Heart right ventricle (tissue), 16 donors: ENCODE measurements at regions not wholly inside any gene's neighbourhood (a gene's known extent, or its start where the extent isn't known, plus 50 kb on each side); places are given as distances from the start of the nearest gene placed in this dataset.
"Not testable (repeated sequence)": the region's sequence is repeated elsewhere in the genome, so short reads cannot be mapped to it uniquely, and the experiment has no call there.

Experiments
- ATAC-seq, 8 donors: fragments of 200-7000 bp; cut with Tn5 transposase; one replicate each; pipeline ENCODE4 v1.9.1; 2020; ENCODE audit warnings: mild to moderate bottlenecking in 8 of 8, moderate library complexity in 8 of 8, moderate number of reproducible peaks in 1 of 8
- DNase-seq, 2 donors: peaks; one replicate each; pipeline ENCODE4 v3.0.0-alpha.2; 2020
- H3K27ac ChIP-seq, 10 donors: fragments of 200-600 bp; sonication (generic) in 2 of 10; one replicate each; pipeline versions ENCODE4 v1.5.0 to v1.8.0; 2020 to 2022; ENCODE audit warnings: mild to moderate bottlenecking in 3 of 10
- H3K27me3 ChIP-seq, 7 donors: fragments of 200-600 bp; one replicate each; pipeline ENCODE4 v1.8.0; 2021 to 2022; ENCODE audit warnings: mild to moderate bottlenecking in 2 of 7
- H3K36me3 ChIP-seq, 9 donors: fragments of 200-600 bp; sonication (generic) in 1 of 9; one replicate each; pipeline versions ENCODE4 v1.5.0 to v1.8.0; 2020 to 2022; ENCODE audit warnings: mild to moderate bottlenecking in 2 of 9
- H3K4me1 ChIP-seq, 9 donors: fragments of 200-600 bp; sonication (generic) in 1 of 9; one replicate each; pipeline versions ENCODE4 v1.5.0 to v1.8.0; 2020 to 2022; ENCODE audit warnings: mild to moderate bottlenecking in 4 of 9
- H3K4me3 ChIP-seq, 10 donors: fragments of 200-600 bp; sonication (generic) in 2 of 10; one replicate each; pipeline versions ENCODE4 v1.5.0 to v1.8.0; 2020 to 2022; ENCODE audit warnings: mild to moderate bottlenecking in 7 of 10, moderate library complexity in 2 of 10
- H3K9me3 ChIP-seq, 11 donors: fragments of 200-600 bp in 10 of 11; sonication (generic) in 2 of 11; one replicate each; pipeline versions ENCODE4 v1.5.0 to v1.8.0; 2013 to 2022; ENCODE audit warnings: mild to moderate bottlenecking in 2 of 11, control low read depth in 1 of 11, moderate library complexity in 1 of 11
- WGBS, 2 donors: extraction: QIAGEN DNeasy Blood & Tissue Kit; methylation state at CpG; one replicate each; pipeline ENCODE4 v1.1.7; 2013; ENCODE audit warnings: inconsistent platforms in 1 of 2; 5-methylcytosine and 5-hydroxymethylcytosine counted together
- intact Hi-C, 10 donors: fragments of 100-400 bp; cut with DNase I; formaldehyde crosslinking; loops; one replicate each; pipeline versions ENCODE4 v1.11.1 to v1.14.2; 2022
- TF ChIP-seq, protein P1 (sequence below), 9 donors: fragments of 200-600 bp; sonication (generic) in 2 of 9; IDR thresholded peaks; one replicate each; pipeline versions ENCODE4 v1.5.0 to v1.8.0; 2021 to 2022; ENCODE audit warnings: antibody characterized with exemption in 9 of 9, mild to moderate bottlenecking in 5 of 9, moderate library complexity in 1 of 9
- donor health status: Arrhythmogenic right ventricular cardiomyopathy.
- donor health status: ischemic (EF 13 %, LVEDD 7.1; RV severe dilation, severe dysfunction).
- donor health status: healthy with polysubstance abuse.
- donor health status: DM: no; HTN: yes; CAD: no.
- donor health status: DM: no; HTN: no; CAD: no.
- donor health status: ischemic (EF 25% LVEDD 6.9; RV normal size, moderate dysfunction).
- donor health status: ischemic (EF 25% LVEDD 5.7; RV mildly dilated, moderate dysfunction).
- donor health status: healthy.
- donor health status: DM: yes; HTN: yes; CAD: no.
- donor health status: Ischemic cardiomyopathy.
- donor health status: ischemic (EF 35%, LVEDD 5.7; RV mildly dilated, moderate dysfunction).
- donor health status: nonischemic (EF 11% LVEDD 7.7; RV severe dilation, severe dysfunction).
- donor health status: DM: yes; HTN: yes; CAD: no.
- donor health status: PGD.
- donor health status: ischemic (EF 29% LVEDD 5.4; RV normal size, mild dysfunction).
- donor health status: nonischemic (EF 23%, LVEDD 6.1; RV moderate dilation, normal function).

DNA sequence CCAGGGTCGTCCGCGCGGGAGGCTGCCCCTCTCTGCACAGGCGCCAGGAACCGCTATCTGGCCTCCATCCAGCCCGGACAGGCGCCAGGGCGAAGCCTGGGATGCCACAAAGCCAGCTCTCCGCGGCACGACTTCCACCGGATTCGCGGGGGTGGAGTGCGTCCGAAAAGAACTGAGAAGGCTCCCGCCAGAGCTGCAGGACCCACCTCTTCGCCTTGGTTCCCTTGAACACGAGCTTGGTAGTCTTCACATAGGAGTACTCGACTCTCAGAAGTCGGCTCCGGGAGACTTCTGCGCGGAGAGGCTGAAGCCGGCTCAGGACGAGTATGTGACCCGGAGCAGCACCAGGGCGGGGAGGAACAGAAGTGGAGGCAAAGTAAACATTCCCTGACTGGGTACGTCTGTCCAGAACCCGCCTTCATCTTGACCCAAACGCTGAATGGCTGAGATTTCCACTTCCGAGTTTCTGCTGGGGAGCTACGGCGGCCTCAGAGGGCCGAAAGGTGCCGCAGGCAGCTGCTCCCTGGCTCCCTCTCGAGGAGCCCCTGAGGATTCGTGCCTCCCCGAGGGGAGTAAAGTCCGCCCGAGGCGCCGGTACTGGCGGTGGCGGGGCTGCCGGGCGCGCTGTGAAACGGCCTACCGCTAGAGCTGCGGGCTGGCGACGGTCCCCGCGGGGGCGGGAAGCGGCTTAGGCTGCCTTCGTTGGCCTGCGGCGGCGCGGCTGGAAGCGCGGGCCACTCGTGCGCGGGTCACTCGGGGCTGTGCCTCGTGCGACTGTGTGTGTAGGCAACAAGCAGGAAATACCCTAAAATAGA lies 2654.9 kb upstream of the DEFB115 start:
- Histone ChIP-seq H3K4me3 (peak overlapping the region; percentile 67 to 97 (median 81)), H3K4me1 (peaks cover 0 to 17% (median 8%) of the 10 kb centered on the region in 9 donors), H3K27ac (peak overlapping the region; percentile 59 to 87 (median 82))
- ATAC-seq (peak; percentile 97 to 100 (median 100)), DNase-seq (peak; percentile 85 to 89)
- intact Hi-C loops, H3K27me3 ChIP-seq, H3K9me3 ChIP-seq, H3K36me3 ChIP-seq: not testable (repeated sequence)
- TF ChIP-seq, protein P1, sequence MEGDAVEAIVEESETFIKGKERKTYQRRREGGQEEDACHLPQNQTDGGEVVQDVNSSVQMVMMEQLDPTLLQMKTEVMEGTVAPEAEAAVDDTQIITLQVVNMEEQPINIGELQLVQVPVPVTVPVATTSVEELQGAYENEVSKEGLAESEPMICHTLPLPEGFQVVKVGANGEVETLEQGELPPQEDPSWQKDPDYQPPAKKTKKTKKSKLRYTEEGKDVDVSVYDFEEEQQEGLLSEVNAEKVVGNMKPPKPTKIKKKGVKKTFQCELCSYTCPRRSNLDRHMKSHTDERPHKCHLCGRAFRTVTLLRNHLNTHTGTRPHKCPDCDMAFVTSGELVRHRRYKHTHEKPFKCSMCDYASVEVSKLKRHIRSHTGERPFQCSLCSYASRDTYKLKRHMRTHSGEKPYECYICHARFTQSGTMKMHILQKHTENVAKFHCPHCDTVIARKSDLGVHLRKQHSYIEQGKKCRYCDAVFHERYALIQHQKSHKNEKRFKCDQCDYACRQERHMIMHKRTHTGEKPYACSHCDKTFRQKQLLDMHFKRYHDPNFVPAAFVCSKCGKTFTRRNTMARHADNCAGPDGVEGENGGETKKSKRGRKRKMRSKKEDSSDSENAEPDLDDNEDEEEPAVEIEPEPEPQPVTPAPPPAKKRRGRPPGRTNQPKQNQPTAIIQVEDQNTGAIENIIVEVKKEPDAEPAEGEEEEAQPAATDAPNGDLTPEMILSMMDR (IDR thresholded peaks at IDR 0.05) = peak; percentile 64 to 90 (median 73)
- 2 to 3% methylated on average over 71 of the region's 71 CpGs for WGBS, 2 donors

DNA sequence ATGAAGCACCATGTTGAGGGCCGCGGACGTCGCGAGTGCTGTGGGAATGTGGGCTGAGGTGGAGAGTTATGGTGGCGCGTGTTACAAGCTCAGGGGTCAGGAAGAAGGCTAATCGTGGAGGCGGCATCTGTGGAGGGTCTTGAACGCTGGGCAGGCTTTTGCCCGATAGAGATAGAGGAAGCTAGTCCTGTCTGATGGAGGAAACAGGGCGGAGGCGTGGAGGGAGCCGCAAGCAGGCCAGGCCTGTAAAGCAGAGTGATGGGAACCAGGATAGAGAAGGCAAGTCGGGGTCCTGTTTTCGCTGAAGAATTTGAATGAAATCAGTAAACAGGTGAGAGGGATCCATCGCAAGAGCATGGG lies 2654.3 kb upstream of the DEFB115 start:
- ATAC-seq, intact Hi-C loops, H3K27me3 ChIP-seq, DNase-seq, H3K9me3 ChIP-seq, H3K36me3 ChIP-seq: not testable (repeated sequence)
- WGBS, 2 donors = 58 to 61% methylated on average over 16 to 17 of the region's 17 CpGs
- Histone ChIP-seq H3K4me3 (peak overlapping the region; percentile 67 to 97 (median 81)), H3K4me1 (peaks cover 0 to 17% (median 8%) of the 10 kb centered on the region in 9 donors), H3K27ac (peak overlapping the region in 9 of 10 donors; percentile 80 to 87 (median 82))

DNA sequence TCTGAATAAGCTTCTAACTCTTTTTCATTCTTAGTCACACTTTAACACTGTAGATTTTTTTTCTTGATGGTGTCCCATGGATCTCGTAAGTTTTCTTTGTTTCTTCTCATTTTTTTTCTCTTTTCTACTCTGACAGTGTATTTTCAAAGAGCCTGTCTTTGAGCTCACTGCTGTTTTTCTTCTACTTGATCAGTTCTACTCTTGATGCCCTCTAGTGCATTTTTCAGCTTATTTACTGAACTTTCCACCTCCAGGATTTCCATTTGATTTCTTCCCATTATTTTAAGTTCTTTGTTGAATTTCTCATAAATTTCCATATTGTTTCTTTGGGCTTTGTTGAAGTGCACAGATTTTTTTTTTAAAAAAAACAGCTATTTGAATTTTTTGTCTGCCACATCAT lies 2641.1 kb upstream of the DEFB115 start:
- no peak for ATAC-seq
- WGBS, 2 donors = 31 to 34% methylated on average over 1 of the region's 1 CpG
- Histone ChIP-seq H3K27ac (no peak overlapping the region), H3K4me3 (no peak overlapping the region), H3K9me3 (peaks cover 0 to 74% (median 27%) of the 10 kb centered on the region in 11 donors), H3K4me1 (no peaks in the 10 kb centered on the region), H3K36me3 (no peaks in the 10 kb centered on the region), H3K27me3 (no peaks in the 10 kb centered on the region)
- TF ChIP-seq, protein P1 (IDR thresholded peaks at IDR 0.05) = no peak
- intact Hi-C loops = no loop called here
- no peak for DNase-seq

DNA sequence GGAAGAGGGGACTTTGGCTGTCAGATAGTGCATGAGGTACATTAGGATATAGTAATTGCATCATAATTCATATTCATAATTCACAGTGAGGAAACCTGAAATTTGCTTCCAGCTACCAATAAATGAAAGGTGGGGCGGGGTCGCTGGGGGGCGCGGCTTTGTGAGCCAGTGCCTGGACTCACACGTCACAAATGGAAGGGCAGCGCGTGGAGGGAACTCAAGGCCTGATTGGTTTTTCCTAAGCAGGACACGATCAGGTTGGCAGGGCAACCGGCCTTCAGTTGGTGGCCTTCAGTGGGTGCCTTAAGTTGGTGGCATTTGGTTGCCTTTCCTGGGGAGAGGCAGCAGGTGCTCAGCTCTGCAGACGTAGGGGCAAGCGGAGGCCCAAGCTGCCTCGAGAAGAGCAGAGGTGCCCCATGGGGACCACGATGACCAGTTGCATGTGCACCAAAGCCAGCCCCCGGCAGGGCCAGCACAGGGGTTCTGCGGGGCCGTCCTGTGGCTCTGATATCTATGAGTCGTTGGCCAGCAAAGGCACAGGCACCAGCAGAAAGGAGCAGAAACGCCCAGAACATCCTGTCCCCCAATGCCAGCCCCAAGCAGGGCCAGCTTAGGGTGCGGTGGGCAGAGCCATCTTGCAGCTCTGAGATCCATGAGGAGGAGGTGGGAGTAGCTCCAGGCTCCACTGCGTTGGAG lies 2637.4 kb upstream of the DEFB115 start:
- H3K36me3 ChIP-seq, H3K4me3 ChIP-seq, H3K4me1 ChIP-seq, ATAC-seq, H3K27me3 ChIP-seq, intact Hi-C loops, H3K27ac ChIP-seq, DNase-seq: not testable (repeated sequence)
- peaks cover 0 to 47% (median 16%) of the 10 kb centered on the region in 11 donors for H3K9me3 ChIP-seq
- WGBS, 2 donors = 73% methylated on average over 20 of the region's 20 CpGs

DNA sequence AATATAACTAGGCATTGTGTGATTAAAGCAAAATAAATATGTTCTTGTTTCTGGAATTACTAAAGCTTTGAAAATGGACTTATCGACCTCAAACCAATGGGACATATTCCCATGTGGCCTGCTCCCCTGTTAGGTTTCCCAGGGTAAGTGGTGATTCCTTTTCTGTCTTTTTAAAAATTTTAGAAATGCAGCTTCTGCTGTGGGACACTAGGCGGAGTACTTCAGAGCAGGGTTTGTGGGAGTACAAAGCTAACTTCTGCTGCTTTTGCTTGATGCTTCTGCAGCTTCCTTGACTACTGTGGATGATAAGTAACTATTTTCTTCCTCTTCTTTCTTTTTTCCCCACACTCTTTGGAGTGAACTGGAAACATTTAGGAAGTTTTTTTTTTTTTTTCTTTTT lies 2632.4 kb upstream of the DEFB115 start:
- WGBS, 2 donors = 42 to 45% methylated on average over 2 of the region's 2 CpGs
- intact Hi-C loops, H3K4me3 ChIP-seq, H3K4me1 ChIP-seq, H3K27ac ChIP-seq, H3K36me3 ChIP-seq, DNase-seq, ATAC-seq, H3K27me3 ChIP-seq: not testable (repeated sequence)
- H3K9me3 ChIP-seq = peaks cover 0 to 28% (median 0%) of the 10 kb centered on the region in 11 donors

DNA sequence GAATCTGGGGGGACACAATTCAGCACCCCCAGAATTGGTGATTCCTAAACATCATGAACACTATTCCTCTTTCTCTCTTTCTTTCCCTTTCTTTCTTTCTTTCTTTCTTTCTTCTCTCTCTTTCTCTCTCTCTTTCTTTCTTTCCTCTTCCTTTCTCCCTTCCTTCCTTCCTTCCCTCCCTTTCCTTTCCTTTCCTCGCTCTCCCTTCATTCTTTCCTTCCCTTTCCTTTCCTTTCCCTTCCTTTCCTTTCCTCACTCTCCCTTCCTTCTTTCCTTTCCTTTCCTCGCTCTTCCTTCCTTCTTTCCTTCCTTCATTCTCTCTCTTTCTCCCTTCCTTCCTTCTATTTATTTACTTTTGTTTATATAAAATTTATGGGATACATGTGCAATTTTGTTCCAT lies 2616.6 kb upstream of the DEFB115 start:
- ATAC-seq, H3K36me3 ChIP-seq, H3K4me3 ChIP-seq, DNase-seq, H3K27ac ChIP-seq, H3K4me1 ChIP-seq, intact Hi-C loops, H3K27me3 ChIP-seq: not testable (repeated sequence)
- peaks cover 0 to 13% (median 0%) of the 10 kb centered on the region in 11 donors for H3K9me3 ChIP-seq
- WGBS, 2 donors = 35 to 53% methylated on average over 2 of the region's 2 CpGs
